ENCODE measurements at regions not wholly inside any gene's neighbourhood (a gene's known extent, or its start where the extent isn't known, plus 50 kb on each side); places are given as distances from the start of the nearest gene placed in this dataset.
"Not testable (repeated sequence)": the region's sequence is repeated elsewhere in the genome, so short reads cannot be mapped to it uniquely, and the experiment has no call there.

GRCh38 chr3:84209474-84209873, 749.3 kb upstream of the CADM2 start:
- intact Hi-C loops (cut with micrococcal nuclease) = no loop called here

GRCh38 chr3:84223512-84223911, 735.3 kb upstream of the CADM2 start:
- intact Hi-C loops (cut with micrococcal nuclease) = no loop called here

GRCh38 chr3:84224262-84224661, 734.5 kb upstream of the CADM2 start:
- intact Hi-C loops (cut with micrococcal nuclease) = no loop called here

- intact Hi-C loops (cut with micrococcal nuclease) = no loop called here
Observed at GRCh38 chr3:84236261-84236660, 722.5 kb upstream of the CADM2 start.

GRCh38 chr3:84245789-84246188, 713.0 kb upstream of the CADM2 start:
- intact Hi-C loops (cut with micrococcal nuclease) = no loop called here

GRCh38 chr3:84260596-84260995, 698.2 kb upstream of the CADM2 start:
- intact Hi-C loops (cut with micrococcal nuclease) = no loop called here

GRCh38 chr3:84265768-84266167, 693.0 kb upstream of the CADM2 start:
- intact Hi-C loops (cut with micrococcal nuclease) = no loop called here

- intact Hi-C loops (cut with micrococcal nuclease) = no loop called here
Observed at GRCh38 chr3:84275532-84275931, 683.3 kb upstream of the CADM2 start.

GRCh38 chr3:84277562-84278224, 681.1 kb upstream of the CADM2 start:
- intact Hi-C loops (cut with micrococcal nuclease) = no loop called here

- intact Hi-C loops (cut with micrococcal nuclease) = no loop called here
Observed at GRCh38 chr3:84292128-84292527, 666.7 kb upstream of the CADM2 start.

GRCh38 chr3:84299329-84299728, 659.5 kb upstream of the CADM2 start:
- intact Hi-C loops (cut with micrococcal nuclease) = no loop called here

- intact Hi-C loops (cut with micrococcal nuclease) = no loop called here
Observed at GRCh38 chr3:84304214-84304613, 654.6 kb upstream of the CADM2 start.

- intact Hi-C loops (cut with micrococcal nuclease) = no loop called here
Observed at GRCh38 chr3:84307339-84307738, 651.5 kb upstream of the CADM2 start.

GRCh38 chr3:84308379-84308778, 650.4 kb upstream of the CADM2 start:
- intact Hi-C loops (cut with micrococcal nuclease) = no loop called here

GRCh38 chr3:84318273-84318809, 640.4 kb upstream of the CADM2 start:
- intact Hi-C loops (cut with micrococcal nuclease) = no loop called here

- intact Hi-C loops (cut with micrococcal nuclease) = not testable (repeated sequence)
Observed at GRCh38 chr3:84365563-84366278, 593.1 kb upstream of the CADM2 start.
